Ovary (tissue), 7 donors: ENCODE measurements at regions not wholly inside any gene's neighbourhood (a gene's known extent, or its start where the extent isn't known, plus 50 kb on each side); places are given as distances from the start of the nearest gene placed in this dataset.

Experiments
- DNase-seq, 5 donors: peaks; one replicate each; pipeline ENCODE4 v3.0.0-alpha.2; 2019 to 2020
- H3K27ac ChIP-seq, 2 donors: fragments of 200-600 bp; one replicate each; pipeline versions ENCODE4 v1.5.1 to v1.8.0; 2019 to 2022
- H3K27me3 ChIP-seq: fragments of 200-600 bp; one replicate; pipeline ENCODE4 v1.8.0; 2022
- H3K36me3 ChIP-seq: fragments of 200-600 bp; sonication (generic); one replicate; pipeline ENCODE4 v1.5.1; 2019
- H3K4me1 ChIP-seq: one replicate; pipeline ENCODE4 v1.8.1; 2013; ENCODE audit warnings: mild to moderate bottlenecking, moderate library complexity; ENCODE audit not compliant: insufficient read depth
- H3K4me3 ChIP-seq: fragments of 200-600 bp; sonication (generic); one replicate; pipeline ENCODE4 v1.5.1; 2017
- H3K9me3 ChIP-seq, 2 donors: fragments of 200-600 bp in 1 of 2; sonication (generic) in 1 of 2; one replicate each; pipeline versions ENCODE4 v1.5.1 to v1.8.1; 2013 to 2019; ENCODE audit warnings: mild to moderate bottlenecking in 1 of 2, moderate library complexity in 1 of 2
- EP300 ChIP-seq: sonication (generic); formaldehyde crosslinking; IDR thresholded peaks from one replicate; pipeline ENCODE4 v1.6.1; 2017; ENCODE audit warnings: antibody characterized with exemption
- POLR2A ChIP-seq: fragments of 450-650 bp; IDR thresholded peaks from one replicate; pipeline ENCODE4 v1.6.1; 2017; ENCODE audit warnings: antibody characterized with exemption, mild to moderate bottlenecking, moderate library complexity
- WGBS, 3 donors: extraction: QIAGEN DNeasy Blood & Tissue Kit in 1 of 3; methylation state at CpG; one replicate each; pipeline versions ENCODE4 v1.1.5 to v1.1.7; 2013 to 2017; 5-methylcytosine and 5-hydroxymethylcytosine counted together
- intact Hi-C, 4 donors: fragments of 100-400 bp; cut with DNase I; formaldehyde crosslinking; loops; one replicate each; pipeline versions ENCODE4 v1.11.0 to v1.15.1; 2022 to 2023
- TF ChIP-seq, protein P1 (sequence below), 3 donors: fragments of 450-650 bp in 2 of 3; fragments of 200-600 bp in 1 of 3; IDR thresholded peaks; one replicate each; pipeline versions ENCODE4 v1.5.1 to v1.8.0; 2016 to 2022; ENCODE audit warnings: antibody characterized with exemption in 3 of 3, mild to moderate bottlenecking in 1 of 3
- donor health status: DM: no; HTN: no; CAD: no; lungs with moderate emphysema.
- donor health status: DM: no; HTN: no; CAD: no.
- donor health status: Bipolar disorder and iron deficiency.
- donor health status: DM: no; HTN: no; CAD: no.
- donor health status: DM: yes; HTN: yes; CAD: no.

DNA sequence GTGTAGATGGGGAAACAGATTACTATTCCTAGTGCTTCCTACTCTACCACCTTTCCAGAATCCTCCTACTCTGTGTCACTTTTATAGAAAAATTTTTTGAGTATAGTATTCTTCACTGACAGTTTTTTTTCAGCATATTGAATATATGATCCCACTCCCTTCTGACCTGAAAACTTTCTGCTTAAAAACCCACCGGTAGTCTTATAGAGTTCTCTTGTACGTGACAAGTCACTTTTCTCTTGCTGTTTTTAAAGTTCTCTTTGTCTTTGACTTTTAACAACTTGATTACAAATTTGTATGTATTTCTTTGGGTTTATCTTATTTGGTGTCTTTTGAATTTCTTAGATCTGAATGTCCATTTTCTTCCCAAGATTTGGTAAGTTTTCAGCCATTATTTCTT is 133.6 kb upstream of the SLC38A2 start:
- Histone ChIP-seq H3K4me3 (no peak overlapping the region), H3K9me3 (no peaks in the 10 kb centered on the region), H3K27ac (no peak overlapping the region), H3K4me1 (no peaks in the 10 kb centered on the region), H3K27me3 (no peaks in the 10 kb centered on the region), H3K36me3 (no peaks in the 10 kb centered on the region)
- intact Hi-C loops, result no loop called here
- no peak for DNase-seq
- TF ChIP-seq, protein P1, sequence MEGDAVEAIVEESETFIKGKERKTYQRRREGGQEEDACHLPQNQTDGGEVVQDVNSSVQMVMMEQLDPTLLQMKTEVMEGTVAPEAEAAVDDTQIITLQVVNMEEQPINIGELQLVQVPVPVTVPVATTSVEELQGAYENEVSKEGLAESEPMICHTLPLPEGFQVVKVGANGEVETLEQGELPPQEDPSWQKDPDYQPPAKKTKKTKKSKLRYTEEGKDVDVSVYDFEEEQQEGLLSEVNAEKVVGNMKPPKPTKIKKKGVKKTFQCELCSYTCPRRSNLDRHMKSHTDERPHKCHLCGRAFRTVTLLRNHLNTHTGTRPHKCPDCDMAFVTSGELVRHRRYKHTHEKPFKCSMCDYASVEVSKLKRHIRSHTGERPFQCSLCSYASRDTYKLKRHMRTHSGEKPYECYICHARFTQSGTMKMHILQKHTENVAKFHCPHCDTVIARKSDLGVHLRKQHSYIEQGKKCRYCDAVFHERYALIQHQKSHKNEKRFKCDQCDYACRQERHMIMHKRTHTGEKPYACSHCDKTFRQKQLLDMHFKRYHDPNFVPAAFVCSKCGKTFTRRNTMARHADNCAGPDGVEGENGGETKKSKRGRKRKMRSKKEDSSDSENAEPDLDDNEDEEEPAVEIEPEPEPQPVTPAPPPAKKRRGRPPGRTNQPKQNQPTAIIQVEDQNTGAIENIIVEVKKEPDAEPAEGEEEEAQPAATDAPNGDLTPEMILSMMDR (IDR thresholded peaks at IDR 0.05), result no peak
- TF ChIP-seq EP300, result no peak
- TF ChIP-seq POLR2A, result no peak
- WGBS, 3 donors, result 97 to 99% (median 99%) methylated on average over 2 of the region's 2 CpGs

- Histone ChIP-seq H3K4me3 (no peak overlapping the region), H3K27me3 (no peaks in the 10 kb centered on the region), H3K4me1 (no peaks in the 10 kb centered on the region), H3K9me3 (no peaks in the 10 kb centered on the region), H3K36me3 (no peaks in the 10 kb centered on the region), H3K27ac (no peak overlapping the region)
- intact Hi-C loops, result no loop called here
- TF ChIP-seq EP300 (no peak), POLR2A (no peak)
- TF ChIP-seq, protein P1 (IDR thresholded peaks at IDR 0.05), result no peak
- whole genome bisulfite sequencing, 3 donors, result 49 to 57% (median 52%) methylated on average over 1 of the region's 1 CpG
- DNase-seq, result no peak
Measured at GRCh38 chr12:46504494-46504893, 131.9 kb upstream of the SLC38A2 start.

- DNase-seq, result no peak
- TF ChIP-seq EP300 (no peak), POLR2A (no peak)
- TF ChIP-seq, protein P1 (IDR thresholded peaks at IDR 0.05), result no peak
- H3K9me3 ChIP-seq, result no peaks in the 10 kb centered on the region
- intact Hi-C loops, result no loop called here
- H3K27ac ChIP-seq, result no peak overlapping the region
- no peaks in the 10 kb centered on the region for H3K4me1 ChIP-seq
- H3K36me3 ChIP-seq, result no peaks in the 10 kb centered on the region
- H3K4me3 ChIP-seq, result no peak overlapping the region
- no peaks in the 10 kb centered on the region for H3K27me3 ChIP-seq
- WGBS, 3 donors, result 92 to 96% (median 93%) methylated on average over 1 of the region's 1 CpG
Measured at GRCh38 chr12:46503637-46504175, 131.1 kb upstream of the SLC38A2 start.

GRCh38 chr12:46500673-46501072 is 128.1 kb upstream of the SLC38A2 start:
- TF ChIP-seq, protein P1 (IDR thresholded peaks at IDR 0.05), result no peak
- TF ChIP-seq POLR2A (no peak), EP300 (no peak)
- DNase-seq, result no peak
- H3K27ac ChIP-seq, result no peak overlapping the region
- 94 to 97% (median 96%) methylated on average over 1 of the region's 1 CpG for WGBS, 3 donors
- no peaks in the 10 kb centered on the region for H3K36me3 ChIP-seq
- no peaks in the 10 kb centered on the region for H3K4me1 ChIP-seq
- H3K27me3 ChIP-seq, result no peaks in the 10 kb centered on the region
- no peaks in the 10 kb centered on the region for H3K9me3 ChIP-seq
- intact Hi-C loops, result loop anchor here in 1 of 4 donors (1.0 kb wide), 1 partner anchor 27 kb away; no protein-coding TSS in a partner anchor
- H3K4me3 ChIP-seq, result no peak overlapping the region
